Middle frontal gyrus (tissue), 1 donor: ENCODE measurements at regions not wholly inside any gene's neighbourhood (a gene's known extent, or its start where the extent isn't known, plus 50 kb on each side); places are given as distances from the start of the nearest gene placed in this dataset.
"Not testable (repeated sequence)": the region's sequence is repeated elsewhere in the genome, so short reads cannot be mapped to it uniquely, and the experiment has no call there.

ENCODE experiments used
- DNase-seq: peaks from one replicate; pipeline ENCODE4 v3.0.0-alpha.2; 2015; ENCODE audit warnings: low spot score; ENCODE audit errors: extremely low spot score

GRCh38 chr16:63195336-63195735 is 1159.1 kb upstream of the CDH8 start:
- DNase-seq: no peak

DNA sequence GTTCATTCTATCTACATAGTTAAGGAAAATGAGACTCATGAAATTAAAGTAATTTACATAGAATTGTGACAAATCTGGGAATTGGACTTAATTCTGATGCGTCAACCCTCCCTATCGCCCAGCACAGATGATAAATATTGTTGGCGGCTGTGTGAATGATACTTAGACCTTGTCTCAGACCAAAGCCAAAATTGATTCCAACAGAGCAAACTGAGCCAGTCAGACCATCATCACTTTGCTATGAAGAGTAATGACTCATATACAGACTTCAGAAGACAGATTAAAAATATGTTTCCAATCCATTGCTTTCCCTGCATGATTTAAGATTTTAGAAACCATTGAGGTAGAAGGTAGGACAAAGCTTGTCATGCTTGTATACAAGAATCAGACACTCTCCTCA is 1156.7 kb upstream of the CDH8 start:
- no peak for DNase-seq

- no peak for DNase-seq
Measured at GRCh38 chr16:63188086-63188771, 1152.0 kb upstream of the CDH8 start.

GRCh38 chr16:63187638-63188037 is 1151.4 kb upstream of the CDH8 start:
- no peak for DNase-seq

DNA sequence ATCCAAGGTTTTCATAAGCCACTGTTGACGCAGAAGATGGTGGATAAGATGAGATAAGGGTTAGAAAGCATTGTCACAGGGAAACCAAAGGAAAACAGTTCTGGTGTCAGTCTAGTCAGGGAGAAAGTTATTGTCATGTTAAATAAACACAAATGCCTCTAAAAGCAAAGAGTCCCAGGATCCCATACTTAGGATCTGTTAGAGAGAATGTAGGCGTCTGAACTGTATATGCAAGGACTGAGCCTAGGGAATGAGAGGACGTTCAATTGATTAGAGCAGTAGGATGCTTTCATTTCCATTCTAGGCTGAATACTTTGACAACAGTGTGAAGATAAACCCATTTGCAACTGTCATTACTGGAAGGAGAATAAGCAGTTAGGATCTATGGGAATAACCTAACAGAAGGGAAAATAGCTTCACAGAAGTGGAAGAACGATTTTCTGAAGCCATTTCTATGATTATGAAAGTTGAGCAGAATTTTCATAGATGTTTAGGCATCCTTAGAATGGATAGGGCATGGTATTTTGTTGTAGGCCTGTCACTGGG is 1149.1 kb upstream of the CDH8 start:
- no peak for DNase-seq

- DNase-seq: no peak
Measured at GRCh38 chr16:63183743-63184142, 1147.5 kb upstream of the CDH8 start.

GRCh38 chr16:63175313-63175712 is 1139.1 kb upstream of the CDH8 start:
- DNase-seq: no peak

- DNase-seq: no peak
Measured at GRCh38 chr16:63174801-63175200, 1138.6 kb upstream of the CDH8 start.

DNA sequence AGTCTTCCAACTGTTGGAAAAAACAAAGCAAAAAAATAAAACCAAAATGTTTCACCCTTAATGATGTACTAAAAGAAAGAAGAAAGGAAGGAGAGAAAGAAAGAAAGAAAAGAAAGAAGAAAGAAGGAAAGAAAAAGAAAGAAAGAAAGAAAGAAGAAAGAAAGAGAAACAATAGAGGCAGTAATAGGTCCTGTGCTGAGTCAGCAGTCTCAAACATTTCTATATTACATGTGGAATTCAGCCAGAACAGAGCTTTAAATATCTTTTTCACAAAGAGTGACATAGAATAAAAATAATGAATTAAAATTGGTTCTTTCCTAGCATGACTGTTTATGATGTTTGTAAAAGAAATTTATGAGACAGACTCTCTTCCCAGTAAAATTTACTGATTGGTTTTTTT is 1135.3 kb upstream of the CDH8 start:
- DNase-seq: no peak

GRCh38 chr16:63169100-63169499 is 1132.9 kb upstream of the CDH8 start:
- no peak for DNase-seq

GRCh38 chr16:63157818-63158217 is 1121.6 kb upstream of the CDH8 start:
- no peak for DNase-seq

DNA sequence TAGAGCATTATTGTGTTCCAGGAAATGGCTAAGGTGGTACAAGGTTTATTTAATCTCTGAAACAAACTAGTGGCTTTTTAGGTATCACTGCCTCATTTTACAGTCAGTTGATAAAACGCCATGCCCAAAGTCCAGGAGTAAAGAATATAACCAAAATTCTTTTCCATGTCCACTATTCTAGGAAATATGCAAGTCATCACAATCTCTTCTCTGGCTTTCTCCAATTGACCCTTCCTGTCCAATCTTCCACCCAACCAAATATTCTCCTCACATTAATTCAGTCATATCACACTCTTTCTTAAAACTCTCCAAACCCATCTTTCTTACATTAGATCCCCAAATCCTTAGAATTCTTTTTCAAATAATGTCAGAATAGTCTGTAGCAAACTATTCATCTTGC is 1110.0 kb upstream of the CDH8 start:
- DNase-seq: no peak

GRCh38 chr16:63145411-63145810 is 1109.2 kb upstream of the CDH8 start:
- no peak for DNase-seq

- no peak for DNase-seq
Measured at GRCh38 chr16:63135069-63135468, 1098.8 kb upstream of the CDH8 start.

GRCh38 chr16:63131503-63131902 is 1095.3 kb upstream of the CDH8 start:
- no peak for DNase-seq

GRCh38 chr16:63130942-63131341 is 1094.7 kb upstream of the CDH8 start:
- no peak for DNase-seq

GRCh38 chr16:63129411-63130125 is 1093.3 kb upstream of the CDH8 start:
- no peak for DNase-seq

GRCh38 chr16:63119905-63120304 is 1083.7 kb upstream of the CDH8 start:
- not testable (repeated sequence) for DNase-seq

- no peak for DNase-seq
Measured at GRCh38 chr16:63100082-63100481, 1063.8 kb upstream of the CDH8 start.

GRCh38 chr16:63096857-63097256 is 1060.6 kb upstream of the CDH8 start:
- no peak for DNase-seq

DNA sequence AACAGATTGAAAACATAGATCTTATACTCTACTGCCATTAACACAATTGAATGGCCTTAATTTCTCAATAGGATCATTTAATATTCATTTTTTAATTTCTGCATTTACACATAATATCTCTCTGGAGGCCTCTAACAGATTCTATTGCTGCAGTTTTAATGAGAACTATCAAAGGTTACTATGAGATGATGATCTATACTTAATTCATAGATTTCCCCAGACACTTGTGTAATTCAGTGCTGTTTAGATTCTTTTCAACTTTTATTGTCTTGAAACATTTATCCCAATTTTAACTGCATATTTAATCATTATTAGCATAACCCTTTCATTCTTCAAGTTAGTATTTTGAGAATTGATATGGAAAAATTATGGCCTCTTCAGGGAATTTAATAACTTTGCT is 1056.5 kb upstream of the CDH8 start:
- DNase-seq: no peak

DNA sequence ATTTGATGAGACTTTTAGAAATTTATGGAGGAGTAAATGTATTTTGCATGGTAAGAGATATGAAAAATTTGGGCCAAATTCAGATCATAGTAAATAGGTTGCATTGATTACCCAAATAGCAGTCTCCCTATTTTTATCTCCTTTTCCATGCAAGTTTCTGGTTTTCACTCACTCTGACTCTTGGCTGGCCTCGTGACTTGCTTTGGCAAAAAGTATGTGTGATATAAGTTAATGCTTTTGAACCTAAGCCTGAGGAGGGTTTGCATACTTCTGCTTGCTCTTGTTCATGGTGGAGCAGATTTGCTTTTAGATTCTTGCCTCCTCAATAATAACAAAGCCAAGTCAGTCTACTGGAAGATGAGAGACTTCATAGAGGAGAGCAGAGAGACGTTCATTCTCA is 1045.9 kb upstream of the CDH8 start:
- no peak for DNase-seq

- DNase-seq: no peak
Measured at GRCh38 chr16:63080746-63081145, 1044.5 kb upstream of the CDH8 start.
